ENCODE measurements at regions not wholly inside any gene's neighbourhood (a gene's known extent, or its start where the extent isn't known, plus 50 kb on each side); places are given as distances from the start of the nearest gene placed in this dataset.

- ATAC-seq (no peak), DNase-seq (no peak)
- intact Hi-C loops (cut with DNase I): no loop called here
- TF ChIP-seq CTCF (IDR thresholded peaks at IDR 0.05) (no peak), POLR2A (IDR thresholded peaks at IDR 0.05) (no peak)
- Histone ChIP-seq H3K27me3 (no peaks in the 10 kb centered on the region), H3K4me3 (no peak overlapping the region), H3K36me3 (replicated peaks in 1 of 2; ENCODE audit: insufficient read depth in 1 of 2, low read depth in 2 of 2) (no peaks in the 10 kb centered on the region), H3K4me1 (no peaks in the 10 kb centered on the region), H3K9me3 (no peaks in the 10 kb centered on the region), H3K27ac (no peak overlapping the region)
- 87 to 92% methylated on average over 5 of the region's 5 CpGs for WGBS, 2 donors
These were observed 919.8 kb downstream of the CENPC start for GRCh38 chr4:66625480-66625879.

GRCh38 chr4:66613591-66613990 is 931.7 kb downstream of the CENPC start:
- intact Hi-C loops (cut with DNase I): no loop called here
- WGBS, 2 donors: 79 to 91% methylated on average over 2 of the region's 2 CpGs

GRCh38 chr4:66609014-66609413 is 936.3 kb downstream of the CENPC start:
- no peak overlapping the region for H3K4me3 ChIP-seq
- 88 to 100% methylated on average over 2 of the region's 2 CpGs for WGBS, 2 donors
- no peak overlapping the region for H3K27ac ChIP-seq
- H3K27me3 ChIP-seq: no peaks in the 10 kb centered on the region
- no peak for TF ChIP-seq POLR2A (IDR thresholded peaks at IDR 0.05)
- no peak for TF ChIP-seq CTCF (IDR thresholded peaks at IDR 0.05)
- intact Hi-C loops (cut with DNase I): no loop called here
- DNase-seq (no peak), ATAC-seq (no peak)
- H3K9me3 ChIP-seq: no peaks in the 10 kb centered on the region
- no peaks in the 10 kb centered on the region for H3K36me3 ChIP-seq (replicated peaks in 1 of 2; ENCODE audit: insufficient read depth in 1 of 2, low read depth in 2 of 2)
- no peaks in the 10 kb centered on the region for H3K4me1 ChIP-seq

More at GRCh38 chr4:66613591-66613990, 931.7 kb downstream of the CENPC start:
- Histone ChIP-seq H3K9me3 (peaks cover 0 to 3% (median 0%) of the 10 kb centered on the region in 3 donors), H3K4me3 (no peak overlapping the region), H3K36me3 (replicated peaks in 1 of 2; ENCODE audit: insufficient read depth in 1 of 2, low read depth in 2 of 2) (no peaks in the 10 kb centered on the region), H3K27me3 (no peaks in the 10 kb centered on the region), H3K4me1 (no peaks in the 10 kb centered on the region), H3K27ac (no peak overlapping the region)
- no peak for ATAC-seq
- DNase-seq: no peak
- TF ChIP-seq CTCF (IDR thresholded peaks at IDR 0.05) (no peak), POLR2A (IDR thresholded peaks at IDR 0.05) (no peak)

GRCh38 chr4:66606908-66607307 is 936.6 kb upstream of the EPHA5 start:
- no peak for DNase-seq
- intact Hi-C loops (cut with DNase I): no loop called here
- TF ChIP-seq CTCF (IDR thresholded peaks at IDR 0.05) (no peak), POLR2A (IDR thresholded peaks at IDR 0.05) (no peak)

GRCh38 chr4:66606215-66606614 is 935.9 kb upstream of the EPHA5 start:
- Histone ChIP-seq H3K4me1 (no peaks in the 10 kb centered on the region), H3K9me3 (no peaks in the 10 kb centered on the region), H3K27ac (no peak overlapping the region), H3K27me3 (no peaks in the 10 kb centered on the region), H3K4me3 (no peak overlapping the region), H3K36me3 (replicated peaks in 1 of 2; ENCODE audit: insufficient read depth in 1 of 2, low read depth in 2 of 2) (no peaks in the 10 kb centered on the region)
- intact Hi-C loops (cut with DNase I): no loop called here
- ATAC-seq (no peak), DNase-seq (no peak)
- no peak for TF ChIP-seq CTCF (IDR thresholded peaks at IDR 0.05)
- no peak for TF ChIP-seq POLR2A (IDR thresholded peaks at IDR 0.05)

More at GRCh38 chr4:66606908-66607307, 936.6 kb upstream of the EPHA5 start:
- no peak overlapping the region for H3K4me3 ChIP-seq
- no peak for ATAC-seq
- H3K36me3 ChIP-seq (replicated peaks in 1 of 2; ENCODE audit: insufficient read depth in 1 of 2, low read depth in 2 of 2): no peaks in the 10 kb centered on the region
- no peak overlapping the region for H3K27ac ChIP-seq
- H3K27me3 ChIP-seq: no peaks in the 10 kb centered on the region
- H3K9me3 ChIP-seq: no peaks in the 10 kb centered on the region
- no peaks in the 10 kb centered on the region for H3K4me1 ChIP-seq
